ENCODE measurements at regions not wholly inside any gene's neighbourhood (a gene's known extent, or its start where the extent isn't known, plus 50 kb on each side); places are given as distances from the start of the nearest gene placed in this dataset.

DNA sequence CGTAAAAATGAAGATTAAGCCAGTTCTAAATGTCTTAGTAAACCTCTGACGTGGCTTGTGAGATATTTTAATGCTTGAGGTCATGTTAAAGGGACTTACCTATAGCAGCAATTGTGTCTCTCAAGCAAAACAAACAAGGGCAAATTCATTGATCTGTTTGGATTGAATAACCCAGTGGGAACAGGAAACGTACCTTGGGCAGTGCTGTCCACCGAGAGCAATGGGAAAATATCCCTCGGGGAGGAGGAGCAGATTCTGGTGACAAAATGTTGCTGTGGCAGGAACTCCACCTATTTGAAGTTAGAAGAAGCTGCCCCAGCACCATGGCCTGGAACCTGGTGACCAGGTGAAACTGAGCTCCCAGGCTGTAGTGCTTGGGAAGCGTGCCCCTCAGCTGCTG, 107.1 kb upstream of the FZD8 start:
- H3K27me3 Mint-ChIP-seq: no peaks in the 10 kb centered on the region
- no peaks in the 10 kb centered on the region for H3K9me3 Mint-ChIP-seq
- ChIA-PET CTCF (no interaction called here), POLR2A (no interaction called here)
- H3K4me1 Mint-ChIP-seq: no peaks in the 10 kb centered on the region
- TF ChIP-seq CTCF (IDR thresholded peaks at IDR 0.05): no peak
- intact Hi-C loops (cut with micrococcal nuclease): no loop called here
- no peak overlapping the region for H3K27ac Mint-ChIP-seq
- ATAC-seq (ENCODE audit: low read depth): no peak
- no peak overlapping the region for H3K4me3 Mint-ChIP-seq
- no peaks in the 10 kb centered on the region for H3K36me3 Mint-ChIP-seq (ENCODE audit: low read depth)
- DNase-seq: no peak

- no peaks in the 10 kb centered on the region for H3K36me3 Mint-ChIP-seq (ENCODE audit: low read depth)
- no peaks in the 10 kb centered on the region for H3K4me1 Mint-ChIP-seq
- TF ChIP-seq CTCF (IDR thresholded peaks at IDR 0.05): no peak
- H3K27me3 Mint-ChIP-seq: no peaks in the 10 kb centered on the region
- no peak overlapping the region for H3K4me3 Mint-ChIP-seq
- POLR2A ChIA-PET: no interaction called here
- CTCF ChIA-PET: no interaction called here
- no peaks in the 10 kb centered on the region for H3K9me3 Mint-ChIP-seq
- no peak overlapping the region for H3K27ac Mint-ChIP-seq
- DNase-seq (no peak), ATAC-seq (ENCODE audit: low read depth) (no peak)
- intact Hi-C loops (cut with micrococcal nuclease): no loop called here
Observed at GRCh38 chr10:35745617-35746403, 103.7 kb upstream of the FZD8 start.

DNA sequence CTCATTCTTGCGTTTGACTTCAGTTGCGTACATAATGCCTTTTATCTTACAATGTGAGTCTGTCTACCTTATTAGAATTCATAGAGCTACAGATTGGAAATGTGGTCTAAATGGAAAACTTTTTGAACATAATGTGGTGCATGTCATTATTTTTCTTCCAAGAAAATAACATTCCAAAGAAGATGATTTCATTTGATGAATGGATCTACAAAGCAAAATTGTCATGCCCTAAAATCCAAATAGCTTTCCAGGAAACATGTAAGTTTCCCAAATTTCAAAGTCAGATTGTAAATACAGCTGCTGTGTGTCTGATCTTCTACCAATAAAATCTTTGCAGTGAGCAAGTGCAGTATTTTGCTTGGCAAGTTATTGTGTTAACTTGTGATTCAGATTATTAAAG, 101.8 kb upstream of the FZD8 start:
- H3K27ac Mint-ChIP-seq: no peak overlapping the region
- DNase-seq (no peak), ATAC-seq (ENCODE audit: low read depth) (no peak)
- H3K27me3 Mint-ChIP-seq: no peaks in the 10 kb centered on the region
- CTCF ChIA-PET: no interaction called here
- no peak for TF ChIP-seq CTCF (IDR thresholded peaks at IDR 0.05)
- no peaks in the 10 kb centered on the region for H3K9me3 Mint-ChIP-seq
- intact Hi-C loops (cut with micrococcal nuclease): no loop called here
- H3K36me3 Mint-ChIP-seq (ENCODE audit: low read depth): no peaks in the 10 kb centered on the region
- H3K4me1 Mint-ChIP-seq: no peaks in the 10 kb centered on the region
- H3K4me3 Mint-ChIP-seq: no peak overlapping the region
- POLR2A ChIA-PET: no interaction called here

DNA sequence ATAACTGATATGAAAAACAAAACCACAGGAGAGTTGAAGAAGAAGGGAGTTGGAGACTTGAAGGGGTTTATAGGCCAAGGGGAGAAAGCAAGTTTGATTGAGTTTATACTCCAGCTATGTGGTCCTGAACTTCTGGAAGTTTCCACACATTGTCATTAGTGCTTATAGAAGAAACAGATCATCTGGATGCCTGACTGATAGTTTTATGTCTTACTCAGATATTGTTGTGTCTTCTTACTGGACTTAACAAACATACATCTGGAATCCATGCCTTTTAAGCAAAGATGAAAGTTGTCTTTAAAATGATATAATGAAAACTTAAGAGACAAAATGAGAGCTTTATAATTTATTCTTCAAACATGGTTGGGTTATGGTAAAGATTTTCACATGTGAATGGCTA, 101.3 kb upstream of the FZD8 start:
- no peaks in the 10 kb centered on the region for H3K27me3 Mint-ChIP-seq
- no peak overlapping the region for H3K4me3 Mint-ChIP-seq
- ChIA-PET CTCF (no interaction called here), POLR2A (no interaction called here)
- no peaks in the 10 kb centered on the region for H3K36me3 Mint-ChIP-seq (ENCODE audit: low read depth)
- H3K27ac Mint-ChIP-seq: no peak overlapping the region
- intact Hi-C loops (cut with micrococcal nuclease): no loop called here
- no peak for TF ChIP-seq CTCF (IDR thresholded peaks at IDR 0.05)
- ATAC-seq (ENCODE audit: low read depth): no peak
- no peaks in the 10 kb centered on the region for H3K4me1 Mint-ChIP-seq
- DNase-seq: no peak
- no peaks in the 10 kb centered on the region for H3K9me3 Mint-ChIP-seq

GRCh38 chr10:35739998-35740397, 97.9 kb upstream of the FZD8 start:
- H3K36me3 Mint-ChIP-seq (ENCODE audit: low read depth): no peaks in the 10 kb centered on the region
- no peaks in the 10 kb centered on the region for H3K27me3 Mint-ChIP-seq
- ChIA-PET CTCF (no interaction called here), POLR2A (no interaction called here)
- H3K4me3 Mint-ChIP-seq: no peak overlapping the region
- no peaks in the 10 kb centered on the region for H3K4me1 Mint-ChIP-seq
- H3K9me3 Mint-ChIP-seq: peaks cover 4% of the 10 kb centered on the region
- DNase-seq (no peak), ATAC-seq (ENCODE audit: low read depth) (no peak)
- no peak overlapping the region for H3K27ac Mint-ChIP-seq
- intact Hi-C loops (cut with micrococcal nuclease): no loop called here
- TF ChIP-seq CTCF (IDR thresholded peaks at IDR 0.05): no peak
